ENCODE measurements at regions not wholly inside any gene's neighbourhood (a gene's known extent, or its start where the extent isn't known, plus 50 kb on each side); places are given as distances from the start of the nearest gene placed in this dataset.

DNA sequence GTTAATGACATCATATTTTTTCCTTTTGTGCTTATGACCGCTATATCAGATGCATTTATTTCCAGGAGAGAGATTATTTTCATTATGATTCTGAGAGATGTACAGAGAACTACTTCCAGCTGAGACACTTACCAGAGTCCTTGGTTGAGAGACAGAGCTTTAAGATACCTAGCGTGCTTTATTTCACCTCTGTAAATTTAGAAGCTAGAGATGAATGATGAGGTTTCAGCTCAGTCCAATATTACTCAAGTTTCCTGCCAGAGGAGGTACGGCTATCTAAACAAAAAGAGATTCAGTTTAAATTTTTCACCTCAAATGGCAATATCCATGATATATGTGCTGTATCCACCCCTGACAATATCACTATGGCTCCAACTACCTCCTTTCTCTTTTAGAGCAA lies 182.6 kb upstream of the FAM3C start:
- TF ChIP-seq POLR2A (IDR thresholded peaks at IDR 0.05) (no peak), CTCF (IDR thresholded peaks at IDR 0.05 in 4 of 5, conservative IDR thresholded peaks at IDR 0.05 in 1 of 5) (no peak)

All from gastrocnemius medialis (tissue), 4 donors.